ENCODE measurements at regions not wholly inside any gene's neighbourhood (a gene's known extent, or its start where the extent isn't known, plus 50 kb on each side); places are given as distances from the start of the nearest gene placed in this dataset.

- TF ChIP-seq CTCF (IDR thresholded peaks at IDR 0.05) (no peak), POLR2A (IDR thresholded peaks at IDR 0.05) (no peak)
Measured at GRCh38 chr2:16303761-16304160, 361.9 kb downstream of the CYRIA start.
